Activated effector memory CD4-positive, alpha-beta T cell treated with Interleukin-2 at 50 U/mL for 16 hours (primary cell): ENCODE measurements at regions not wholly inside any gene's neighbourhood (a gene's known extent, or its start where the extent isn't known, plus 50 kb on each side); places are given as distances from the start of the nearest gene placed in this dataset.

Experiments used
- DNase-seq: peaks from one replicate; pipeline ENCODE4 v3.0.0-alpha.2; 2020

DNA sequence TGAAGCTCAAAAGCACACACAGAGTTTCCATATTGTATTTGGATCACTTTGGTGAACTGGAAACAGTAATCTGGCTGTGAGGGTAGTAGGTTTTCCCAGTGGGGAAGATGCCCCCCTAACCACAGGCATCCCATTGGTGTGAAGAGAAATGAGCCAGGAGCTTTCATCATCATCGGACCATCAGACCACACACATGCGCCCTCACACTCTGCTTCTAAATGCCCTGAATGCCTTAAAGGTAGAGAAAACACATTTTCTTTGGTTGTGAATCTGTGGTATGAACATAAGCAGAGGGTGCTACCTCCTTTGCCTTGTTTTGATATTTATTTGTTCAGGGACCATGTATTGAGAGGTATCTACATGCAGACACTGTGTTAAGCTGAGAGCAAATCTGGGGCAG, 79.0 kb upstream of the DNAH14 start:
- DNase-seq = no peak

DNA sequence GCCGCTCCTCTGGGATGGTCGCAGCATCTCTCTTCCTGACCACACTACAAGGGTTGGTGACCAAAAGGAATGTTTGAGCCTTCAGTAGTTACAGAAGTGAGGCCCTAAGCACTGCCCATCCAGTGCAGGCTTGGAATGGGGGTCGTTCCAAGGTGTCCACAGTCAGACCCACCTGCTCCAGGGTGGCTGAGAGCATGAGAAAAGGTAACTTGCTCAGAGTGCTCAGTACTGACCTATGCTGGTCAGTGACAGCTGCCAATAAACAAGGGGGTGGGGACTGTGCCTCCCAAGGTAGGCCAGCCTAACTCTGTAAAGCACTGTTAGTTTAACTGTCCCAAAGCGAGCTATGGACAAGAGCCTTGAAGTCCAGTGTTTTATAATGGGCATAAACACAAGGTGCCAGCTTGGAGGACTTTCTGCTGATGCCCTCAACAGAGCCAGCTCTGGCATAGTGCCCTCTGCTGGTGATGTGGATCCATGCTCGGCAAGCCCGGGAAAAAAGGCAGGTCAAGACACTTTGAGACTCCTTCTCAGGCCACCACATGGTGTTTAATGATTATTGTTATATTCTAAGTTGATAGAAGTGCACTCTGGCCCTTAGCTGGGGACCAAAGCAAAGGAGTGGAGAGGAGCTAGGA, 78.1 kb upstream of the DNAH14 start:
- DNase-seq = peak; percentile 27

- no peak for DNase-seq
Observed at GRCh38 chr1:224851848-224852261, 77.6 kb upstream of the DNAH14 start.

DNA sequence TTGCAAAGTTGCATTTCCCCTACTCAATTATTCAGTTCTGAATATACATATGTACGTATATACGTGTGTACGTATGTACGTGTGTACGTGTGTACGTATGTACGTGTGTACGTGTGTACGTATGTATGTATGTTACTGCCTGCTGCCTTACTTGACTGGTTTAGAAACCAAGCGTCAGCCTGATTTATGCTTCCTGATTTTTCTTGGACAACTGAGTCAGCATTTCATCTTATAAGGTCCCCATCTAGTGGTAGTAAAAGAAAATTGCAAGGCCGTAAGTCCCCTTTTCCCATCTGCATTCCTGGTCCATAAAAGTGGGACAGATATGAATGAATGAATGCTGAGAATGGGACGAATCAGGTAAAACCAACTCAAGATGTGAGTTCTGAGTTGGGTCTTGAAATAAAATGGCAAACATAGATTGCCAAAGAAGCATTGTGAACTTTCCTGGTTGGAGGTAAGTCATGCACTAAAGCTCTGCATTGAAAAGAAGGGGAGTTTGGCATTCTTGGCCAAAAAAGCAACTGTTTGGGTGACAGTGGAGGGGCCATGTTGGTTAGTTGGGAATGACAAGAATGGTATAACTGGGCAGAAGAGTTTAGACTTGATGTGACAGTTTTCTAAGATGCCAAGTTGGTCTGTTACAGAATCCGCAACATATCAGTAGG, 76.4 kb upstream of the DNAH14 start:
- no peak for DNase-seq

- DNase-seq = no peak
Observed at GRCh38 chr1:224856973-224857372, 72.5 kb upstream of the DNAH14 start.

DNA sequence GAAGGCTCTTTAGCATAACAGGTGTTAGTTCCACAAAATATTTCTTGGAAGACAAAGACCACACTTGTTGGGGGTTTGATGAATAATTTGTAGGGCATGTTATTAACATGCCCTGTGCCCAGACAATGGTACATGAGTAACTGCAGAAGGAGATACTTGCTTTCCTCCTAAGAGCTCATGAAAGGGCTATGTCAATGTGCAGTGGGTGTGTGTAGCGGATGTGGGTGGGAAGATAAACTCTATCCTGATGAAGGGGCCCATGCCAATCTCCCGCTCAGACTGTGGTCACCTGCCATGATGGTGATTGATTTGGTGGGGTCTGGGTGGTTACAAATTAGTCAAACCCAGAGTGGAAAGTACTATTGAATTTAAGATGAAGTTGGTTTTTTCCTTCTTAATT, 69.8 kb upstream of the DNAH14 start:
- DNase-seq = no peak

DNA sequence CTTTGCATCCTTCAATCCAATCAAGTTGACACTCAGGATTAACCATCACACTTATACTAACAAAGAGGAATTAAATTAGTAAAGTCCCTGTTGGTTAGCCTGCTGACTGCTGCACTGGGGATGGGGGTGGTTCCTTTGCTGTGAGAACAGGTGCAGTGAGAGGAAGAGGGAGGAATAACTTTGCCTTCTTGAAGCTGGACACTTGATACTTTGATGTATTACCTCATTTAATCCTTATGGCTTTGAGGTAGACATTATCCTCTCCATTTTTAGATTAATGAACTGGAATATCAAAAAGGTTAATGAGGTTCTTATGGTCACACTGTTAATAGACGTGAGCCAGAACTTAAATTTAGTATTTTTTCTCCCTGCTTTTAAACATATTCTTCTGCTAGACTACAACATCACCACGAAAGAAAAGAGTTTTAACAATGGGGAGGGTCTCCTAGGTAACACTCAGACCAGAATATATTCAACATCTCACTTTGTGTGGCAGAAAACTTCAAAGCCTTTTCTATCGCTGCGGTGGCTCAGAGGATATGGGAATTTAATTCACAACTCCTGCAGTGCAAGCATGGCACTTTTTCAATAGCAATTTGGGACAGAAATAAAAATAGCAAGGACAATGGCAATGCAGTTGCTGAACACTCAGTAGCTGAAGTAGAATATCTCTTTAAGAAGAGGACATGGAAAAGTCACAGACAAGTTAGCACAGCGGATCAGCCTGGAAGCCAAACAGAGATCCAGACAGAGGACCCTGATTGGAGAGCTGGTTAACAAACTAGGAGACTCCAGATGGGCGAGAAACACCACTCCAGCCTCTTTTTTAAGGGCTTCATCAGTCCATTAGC, 68.8 kb upstream of the DNAH14 start:
- DNase-seq = no peak

DNA sequence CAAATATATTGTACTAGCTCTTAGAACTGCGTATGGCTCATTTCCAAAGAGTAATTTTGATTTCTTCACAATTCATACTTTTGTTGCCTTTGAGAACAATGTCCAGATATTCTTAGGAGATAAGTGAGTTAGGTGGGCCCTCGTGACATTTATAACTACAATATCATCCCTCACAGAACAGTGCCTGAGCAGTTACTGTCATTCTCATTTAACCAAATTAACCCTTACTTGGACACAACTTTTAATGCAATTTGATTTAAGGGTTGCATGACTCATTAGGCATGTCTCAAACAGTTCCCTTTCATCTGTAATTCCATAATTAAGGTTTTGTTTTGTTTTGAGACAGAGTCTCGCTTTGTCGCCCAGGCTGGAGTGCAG, 68.1 kb upstream of the DNAH14 start:
- DNase-seq = no peak

GRCh38 chr1:224863486-224863885, 66.0 kb upstream of the DNAH14 start:
- no peak for DNase-seq

GRCh38 chr1:224864006-224864405, 65.5 kb upstream of the DNAH14 start:
- no peak for DNase-seq

DNA sequence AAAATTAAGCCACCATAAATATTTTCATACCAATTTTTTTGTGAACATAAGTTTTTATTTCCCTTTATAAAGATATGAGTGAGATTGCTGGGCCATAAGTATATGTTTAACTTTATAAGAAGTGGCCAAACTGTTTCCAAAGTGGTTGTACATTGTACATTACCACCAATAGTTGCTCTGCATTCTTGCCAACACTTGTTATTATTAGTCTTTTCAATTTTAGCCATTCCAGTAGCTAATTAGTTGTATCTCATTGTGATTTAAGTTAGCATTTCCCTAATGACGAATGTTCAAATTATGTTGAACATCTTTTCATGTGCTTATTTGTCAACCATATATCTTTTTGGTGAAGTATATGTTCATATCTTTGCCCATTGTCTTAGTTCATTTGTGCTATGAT, 64.0 kb upstream of the DNAH14 start:
- DNase-seq = no peak

DNA sequence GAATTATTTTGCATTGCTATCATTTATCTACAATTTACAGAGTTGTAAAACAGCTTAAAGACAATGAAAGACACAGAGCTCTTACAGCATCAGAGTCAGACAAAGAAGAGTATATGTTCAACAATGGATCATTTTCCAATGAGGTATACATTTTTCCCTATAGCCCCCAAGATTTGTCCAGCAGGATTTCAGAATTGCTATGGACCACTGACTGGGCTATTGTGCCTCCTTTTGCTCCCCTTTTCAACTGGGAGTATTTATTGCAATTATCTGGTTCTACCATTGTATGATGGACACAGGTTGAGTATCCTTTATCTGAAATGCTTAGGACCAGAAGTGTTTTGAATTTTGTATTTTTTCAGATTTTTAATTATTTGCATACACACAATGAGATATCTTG, 62.5 kb upstream of the DNAH14 start:
- DNase-seq = no peak

- DNase-seq = no peak
Observed at GRCh38 chr1:224867715-224868114, 61.8 kb upstream of the DNAH14 start.

GRCh38 chr1:224872832-224873433, 56.5 kb upstream of the DNAH14 start:
- DNase-seq = no peak

DNA sequence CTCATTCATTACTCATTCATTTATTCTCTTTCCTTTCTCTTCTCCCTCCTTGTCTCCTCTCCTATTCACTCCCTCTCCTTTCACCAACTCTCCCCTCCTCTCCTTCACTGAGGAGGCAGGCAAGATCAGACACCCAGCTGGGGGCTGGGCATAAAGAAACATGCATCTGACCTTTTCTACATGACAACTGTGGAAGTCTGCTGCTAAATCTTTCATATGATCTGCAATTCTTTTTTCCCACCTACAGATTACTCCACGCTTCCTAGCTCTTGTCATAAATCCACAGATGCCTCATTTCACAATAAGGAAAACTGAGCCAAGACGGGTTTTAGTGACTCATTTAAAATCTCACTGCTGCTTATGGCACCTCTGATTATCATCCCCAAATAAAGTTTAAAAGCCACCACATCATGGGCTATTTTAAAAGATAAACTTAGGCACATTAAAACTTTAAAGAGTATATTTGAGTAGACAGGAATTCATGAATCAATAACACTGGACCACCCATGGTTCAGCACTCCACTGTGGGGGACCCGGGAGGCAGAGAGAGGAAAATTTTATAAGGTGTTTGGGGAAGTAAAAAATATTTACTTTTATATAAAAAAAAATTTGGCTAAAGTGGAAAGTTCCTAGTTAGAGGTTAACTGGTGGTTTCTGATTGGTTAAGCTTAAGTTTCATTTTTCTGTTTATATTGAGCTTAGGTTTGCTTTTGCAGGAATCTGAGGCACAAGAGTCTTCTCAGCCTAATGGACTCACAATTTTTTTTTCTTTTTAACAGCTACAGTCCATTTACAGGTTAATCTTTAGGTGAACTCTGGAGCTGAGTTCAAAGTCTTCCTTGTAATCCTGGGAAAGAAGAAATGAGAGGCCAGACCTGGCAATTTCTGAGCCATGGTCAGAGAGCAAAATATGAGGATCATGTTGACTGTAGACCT, 55.8 kb upstream of the DNAH14 start:
- no peak for DNase-seq

- no peak for DNase-seq
Observed at GRCh38 chr1:224874775-224875174, 54.7 kb upstream of the DNAH14 start.

DNA sequence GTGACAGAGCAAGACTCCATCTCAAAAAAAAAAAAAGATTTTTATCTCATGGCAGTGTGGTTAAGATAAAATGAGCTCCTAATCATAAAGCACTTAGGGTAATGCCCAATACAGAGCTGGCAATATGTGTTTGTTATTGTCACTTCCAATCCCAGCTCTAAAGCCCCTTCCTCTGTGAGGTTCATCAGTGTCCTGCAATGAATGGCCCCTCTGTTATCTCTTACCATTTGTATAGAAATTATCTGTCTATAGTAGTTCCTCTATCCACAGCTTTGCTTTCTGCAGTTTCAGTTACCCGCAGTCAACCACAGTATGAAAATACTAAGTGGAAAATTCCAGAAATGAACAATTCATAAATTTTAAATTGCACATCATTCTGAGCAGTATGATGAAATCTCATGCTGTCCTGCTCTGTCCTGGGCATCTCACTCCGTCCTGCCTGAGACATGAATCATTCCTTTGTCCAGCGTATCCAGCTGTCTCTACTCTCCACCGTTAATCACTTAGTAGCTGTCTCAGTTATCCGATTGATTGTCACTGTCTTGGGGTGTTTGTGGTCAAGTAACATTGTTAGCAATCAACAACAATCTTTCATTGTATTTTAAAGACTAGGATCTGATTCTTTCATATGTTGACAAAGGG, 50.2 kb upstream of the DNAH14 start:
- DNase-seq = no peak
